Neural cell (in vitro differentiated cells): ENCODE measurements at regions not wholly inside any gene's neighbourhood (a gene's known extent, or its start where the extent isn't known, plus 50 kb on each side); places are given as distances from the start of the nearest gene placed in this dataset.

Experiments
- SMC3 ChIP-seq: fragments of 450-650 bp; conservative IDR thresholded peaks from 2 replicates; pipeline ENCODE4 v1.6.1; 2014; ENCODE audit warnings: antibody characterized with exemption, mild to moderate bottlenecking, moderate library complexity; ENCODE audit not compliant: poor library complexity
- TAF1 ChIP-seq: IDR thresholded peaks from 2 replicates; pipeline ENCODE4 v1.6.1; 2012; ENCODE audit warnings: low read depth

DNA sequence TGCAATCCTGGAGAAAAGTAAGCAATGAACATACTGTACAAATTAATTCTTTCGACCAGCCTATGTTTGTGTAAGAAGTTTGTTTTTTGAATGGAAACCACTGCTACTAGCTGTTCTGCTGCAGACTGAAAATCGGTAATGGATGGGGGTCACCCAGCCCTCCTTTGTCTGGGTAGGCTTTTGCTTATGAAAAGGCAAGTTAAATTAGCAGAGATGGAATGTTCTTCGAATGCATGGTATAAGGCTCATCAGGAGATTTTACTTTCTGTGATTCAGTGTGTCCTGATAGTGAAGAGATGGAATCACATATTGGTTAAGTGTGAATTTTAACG lies 53.8 kb downstream of the EEF1B2 start:
- TF ChIP-seq TAF1: no peak
- TF ChIP-seq SMC3: no peak
